C4-2B (cell line): ENCODE measurements at regions not wholly inside any gene's neighbourhood (a gene's known extent, or its start where the extent isn't known, plus 50 kb on each side); places are given as distances from the start of the nearest gene placed in this dataset.

ENCODE experiments used
- CTCF ChIP-seq: fragments of 450-650 bp; conservative IDR thresholded peaks from 2 replicates; pipeline ENCODE4 v1.5.1; 2017; ENCODE audit warnings: mild to moderate bottlenecking
- ZFX ChIP-seq: fragments of 450-650 bp; IDR thresholded peaks from 2 replicates; pipeline ENCODE4 v1.6.1; 2017

- no peak for TF ChIP-seq CTCF
- no peak for TF ChIP-seq ZFX
These were observed 97.2 kb upstream of the PRR23E start for GRCh38 chr3:127095774-127096173.
